Chondrocyte (in vitro differentiated cells): ENCODE measurements at regions not wholly inside any gene's neighbourhood (a gene's known extent, or its start where the extent isn't known, plus 50 kb on each side); places are given as distances from the start of the nearest gene placed in this dataset.

ENCODE experiments used
- DNase-seq: peaks from one replicate; pipeline ENCODE4 v3.0.0; 2021; ENCODE audit warnings: mixed read lengths, low spot score
- H3K27ac Mint-ChIP-seq: one replicate; pipeline ENCODE4 v1.8.0; 2021; ENCODE audit warnings: mild to moderate bottlenecking, moderate library complexity, mixed read lengths; ENCODE audit not compliant: unreplicated experiment
- H3K27me3 Mint-ChIP-seq: 2 replicates; pipeline ENCODE4 v1.8.0; 2021; ENCODE audit warnings: low read depth, mixed read lengths
- H3K36me3 Mint-ChIP-seq: 2 replicates; pipeline ENCODE4 v1.8.0; 2021; ENCODE audit warnings: low read depth, mixed read lengths
- H3K4me1 Mint-ChIP-seq: 2 replicates; pipeline ENCODE4 v1.8.0; 2021; ENCODE audit warnings: low read depth, mild to moderate bottlenecking, mixed read lengths
- H3K4me3 Mint-ChIP-seq: one replicate; pipeline ENCODE4 v1.8.0; 2021; ENCODE audit warnings: mild to moderate bottlenecking, moderate library complexity, mixed read lengths; ENCODE audit not compliant: unreplicated experiment
- H3K9me3 Mint-ChIP-seq: 2 replicates; pipeline ENCODE4 v1.8.0; 2021; ENCODE audit warnings: low read depth, mixed read lengths
- TF ChIP-seq, protein P1 (sequence below): fragments of 200-600 bp; sonication (generic); IDR thresholded peaks from 2 replicates; pipeline ENCODE4 v1.5.0; 2021; ENCODE audit warnings: antibody characterized with exemption, mild to moderate bottlenecking, moderate library complexity

DNA sequence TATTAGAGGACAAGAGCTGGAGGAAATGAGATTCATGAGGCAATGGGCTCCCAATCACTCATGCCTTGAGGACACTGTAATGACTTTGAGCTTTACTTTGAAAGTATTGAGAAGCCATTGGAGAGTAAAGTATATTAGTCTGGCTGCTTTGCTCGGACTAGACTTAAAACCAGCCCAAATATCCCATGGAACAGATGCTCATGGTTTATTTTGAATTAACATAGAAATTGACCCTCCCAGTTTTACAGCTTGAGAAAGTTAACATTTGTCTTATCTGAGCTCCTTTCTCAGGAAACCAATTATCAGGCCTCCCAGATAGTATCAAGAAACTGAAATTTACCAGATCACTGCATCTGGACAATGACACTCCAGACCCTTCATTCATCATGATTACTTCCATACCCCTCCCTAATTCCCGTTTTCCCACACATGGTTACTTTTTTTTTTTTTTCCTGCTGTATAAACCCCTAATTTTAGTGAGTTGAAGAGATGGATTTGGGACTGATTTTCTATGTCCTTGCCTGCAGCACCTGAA lies 270.8 kb upstream of the SMIM30 start:
- H3K4me3 Mint-ChIP-seq: no peak overlapping the region
- DNase-seq: no peak
- H3K4me1 Mint-ChIP-seq: no peaks in the 10 kb centered on the region
- peaks cover 11% of the 10 kb centered on the region for H3K27me3 Mint-ChIP-seq
- H3K27ac Mint-ChIP-seq: no peak overlapping the region
- no peaks in the 10 kb centered on the region for H3K36me3 Mint-ChIP-seq
- TF ChIP-seq, protein P1, sequence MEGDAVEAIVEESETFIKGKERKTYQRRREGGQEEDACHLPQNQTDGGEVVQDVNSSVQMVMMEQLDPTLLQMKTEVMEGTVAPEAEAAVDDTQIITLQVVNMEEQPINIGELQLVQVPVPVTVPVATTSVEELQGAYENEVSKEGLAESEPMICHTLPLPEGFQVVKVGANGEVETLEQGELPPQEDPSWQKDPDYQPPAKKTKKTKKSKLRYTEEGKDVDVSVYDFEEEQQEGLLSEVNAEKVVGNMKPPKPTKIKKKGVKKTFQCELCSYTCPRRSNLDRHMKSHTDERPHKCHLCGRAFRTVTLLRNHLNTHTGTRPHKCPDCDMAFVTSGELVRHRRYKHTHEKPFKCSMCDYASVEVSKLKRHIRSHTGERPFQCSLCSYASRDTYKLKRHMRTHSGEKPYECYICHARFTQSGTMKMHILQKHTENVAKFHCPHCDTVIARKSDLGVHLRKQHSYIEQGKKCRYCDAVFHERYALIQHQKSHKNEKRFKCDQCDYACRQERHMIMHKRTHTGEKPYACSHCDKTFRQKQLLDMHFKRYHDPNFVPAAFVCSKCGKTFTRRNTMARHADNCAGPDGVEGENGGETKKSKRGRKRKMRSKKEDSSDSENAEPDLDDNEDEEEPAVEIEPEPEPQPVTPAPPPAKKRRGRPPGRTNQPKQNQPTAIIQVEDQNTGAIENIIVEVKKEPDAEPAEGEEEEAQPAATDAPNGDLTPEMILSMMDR: no peak
- H3K9me3 Mint-ChIP-seq: peaks cover 9% of the 10 kb centered on the region

DNA sequence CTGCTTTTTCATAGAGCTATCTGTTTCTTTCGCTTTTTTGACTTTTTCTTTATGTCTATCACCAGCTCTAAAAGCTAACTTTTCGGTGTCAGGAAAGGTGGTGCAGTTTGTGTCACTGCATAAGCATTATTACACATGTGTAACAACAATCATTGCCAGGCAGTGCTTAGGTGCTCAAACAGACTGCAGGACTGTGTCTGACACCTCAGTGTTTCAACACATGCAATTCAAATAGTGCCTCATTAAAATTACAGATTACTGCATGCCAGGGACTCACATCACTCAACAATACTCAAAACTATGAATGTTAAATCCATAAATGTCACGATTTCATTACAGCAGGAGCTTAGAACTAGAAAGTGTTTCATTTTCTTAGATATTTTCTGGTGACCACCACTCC lies 265.3 kb upstream of the SMIM30 start:
- Mint-ChIP-seq H3K27ac (no peak overlapping the region), H3K4me1 (no peaks in the 10 kb centered on the region), H3K9me3 (no peaks in the 10 kb centered on the region), H3K4me3 (no peak overlapping the region), H3K36me3 (no peaks in the 10 kb centered on the region), H3K27me3 (peaks cover under 1% of the 10 kb centered on the region)
- DNase-seq: no peak
- TF ChIP-seq, protein P1: no peak

DNA sequence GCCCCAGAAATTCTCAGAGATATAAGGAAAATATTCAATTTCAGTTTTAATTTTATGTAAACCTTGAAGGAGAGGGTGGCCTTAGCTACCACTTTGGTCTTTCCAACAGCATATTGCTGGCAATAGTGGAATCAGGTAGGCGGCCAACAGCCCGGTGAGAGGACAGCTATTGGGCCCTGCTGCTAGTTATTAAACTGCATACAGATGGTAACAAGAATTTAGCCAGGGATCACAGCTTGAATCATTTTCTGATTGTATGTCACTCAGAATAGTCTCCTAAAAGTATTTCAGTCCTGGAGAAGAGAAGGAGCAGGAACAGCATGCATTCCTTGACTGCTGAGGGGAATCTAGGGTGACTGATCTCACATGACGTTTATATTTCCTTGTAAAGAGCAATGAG lies 261.4 kb upstream of the SMIM30 start:
- peaks cover 6% of the 10 kb centered on the region for H3K27me3 Mint-ChIP-seq
- DNase-seq: no peak
- H3K4me3 Mint-ChIP-seq: no peak overlapping the region
- H3K4me1 Mint-ChIP-seq: no peaks in the 10 kb centered on the region
- no peak overlapping the region for H3K27ac Mint-ChIP-seq
- TF ChIP-seq, protein P1: no peak
- no peaks in the 10 kb centered on the region for H3K36me3 Mint-ChIP-seq
- no peaks in the 10 kb centered on the region for H3K9me3 Mint-ChIP-seq

DNA sequence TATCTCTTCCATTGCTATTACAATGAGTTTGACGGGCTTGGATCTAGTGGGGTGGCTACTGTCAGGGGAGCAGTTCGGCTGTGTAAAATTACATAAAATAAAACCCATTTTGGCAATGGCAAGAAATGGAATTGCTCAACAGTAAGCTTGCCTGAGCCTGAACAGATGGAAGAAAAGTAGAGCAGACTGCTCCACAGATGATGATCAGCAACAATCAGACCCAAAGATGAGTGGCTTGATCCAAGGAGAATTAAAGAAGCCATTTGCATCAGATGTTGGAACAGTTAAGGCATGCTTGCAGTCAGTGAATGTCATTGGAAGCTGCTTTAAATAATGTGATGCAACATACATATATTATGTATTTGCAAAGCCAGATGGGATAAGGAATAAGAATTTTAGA lies 256.6 kb upstream of the SMIM30 start:
- no peaks in the 10 kb centered on the region for H3K9me3 Mint-ChIP-seq
- no peak overlapping the region for H3K27ac Mint-ChIP-seq
- TF ChIP-seq, protein P1: no peak
- no peaks in the 10 kb centered on the region for H3K36me3 Mint-ChIP-seq
- no peak for DNase-seq
- no peak overlapping the region for H3K4me3 Mint-ChIP-seq
- H3K4me1 Mint-ChIP-seq: no peaks in the 10 kb centered on the region
- H3K27me3 Mint-ChIP-seq: peaks cover 8% of the 10 kb centered on the region

DNA sequence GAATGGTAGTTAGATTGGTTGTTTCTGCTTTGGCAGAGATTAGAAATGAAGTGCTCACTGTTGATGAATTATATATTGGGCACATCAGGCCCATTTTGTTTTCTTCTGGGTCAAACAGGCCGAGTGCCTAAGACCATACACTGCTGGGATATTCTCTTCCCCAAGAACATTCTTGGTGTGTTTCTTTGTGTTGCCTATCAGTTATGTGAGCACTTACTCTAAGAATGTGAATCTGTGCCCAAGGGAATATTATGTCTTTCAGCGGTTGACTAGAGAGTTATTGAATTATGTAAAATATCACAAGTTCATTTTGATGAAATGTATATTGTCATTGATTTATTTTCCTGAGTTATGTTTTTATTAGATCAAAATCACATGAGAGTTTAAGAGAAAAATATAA lies 255.5 kb upstream of the SMIM30 start:
- no peak overlapping the region for H3K27ac Mint-ChIP-seq
- no peak overlapping the region for H3K4me3 Mint-ChIP-seq
- H3K36me3 Mint-ChIP-seq: no peaks in the 10 kb centered on the region
- no peak for DNase-seq
- H3K27me3 Mint-ChIP-seq: peaks cover 8% of the 10 kb centered on the region
- H3K4me1 Mint-ChIP-seq: no peaks in the 10 kb centered on the region
- no peaks in the 10 kb centered on the region for H3K9me3 Mint-ChIP-seq
- TF ChIP-seq, protein P1: no peak
